ENCODE measurements at regions not wholly inside any gene's neighbourhood (a gene's known extent, or its start where the extent isn't known, plus 50 kb on each side); places are given as distances from the start of the nearest gene placed in this dataset.

- Histone ChIP-seq H3K27me3 (ENCODE audit: insufficient read depth, low read length, poor library complexity, severe bottlenecking) (no peaks in the 10 kb centered on the region), H3K9me2 (replicated peaks; ENCODE audit: low read depth, low read length) (no peaks in the 10 kb centered on the region), H3K79me2 (ENCODE audit: insufficient read depth, low read length) (no peaks in the 10 kb centered on the region), H3F3A (ENCODE audit: low read depth) (peaks cover 7% of the 10 kb centered on the region; the same call in 1 of the 2 replicates), H4K20me1 (ENCODE audit: insufficient read depth, low read length, poor library complexity, severe bottlenecking) (no peaks in the 10 kb centered on the region), H3K9ac (ENCODE audit: low read depth, low read length, poor library complexity, severe bottlenecking) (no peak overlapping the region), H3K4me1 (ENCODE audit: insufficient read depth, low read length, poor library complexity, severe bottlenecking) (peaks cover 52% of the 10 kb centered on the region), H3K4me2 (ENCODE audit: low read depth, low read length, poor library complexity, severe bottlenecking) (no peak overlapping the region), H3K4me3 (ENCODE audit: low read length, poor library complexity, severe bottlenecking) (no peak overlapping the region), H3K9me3 (ENCODE audit: insufficient read depth, low read depth, low read length) (no peaks in the 10 kb centered on the region), H2AFZ (ENCODE audit: low read length) (no peak overlapping the region), H3K36me3 (ENCODE audit: insufficient read depth, low read length) (no peaks in the 10 kb centered on the region)
- TF ChIP-seq CTCF (conservative IDR thresholded peaks at IDR 0.05; ENCODE audit: low read length) (no peak), EZH2phosphoT487 (IDR thresholded peaks at IDR 0.05; ENCODE audit: borderline replicate concordance) (no peak)
Observed at GRCh38 chr3:107951126-107951525, 139.7 kb downstream of the CD47 start.

GRCh38 chr3:107950417-107950816 is 140.4 kb downstream of the CD47 start:
- no peak overlapping the region for H2AFZ ChIP-seq (ENCODE audit: low read length)
- TF ChIP-seq CTCF (conservative IDR thresholded peaks at IDR 0.05; ENCODE audit: low read length), result no peak
- no peak for TF ChIP-seq EZH2phosphoT487 (IDR thresholded peaks at IDR 0.05; ENCODE audit: borderline replicate concordance)
- H3K9ac ChIP-seq (ENCODE audit: low read depth, low read length, poor library complexity, severe bottlenecking), result no peak overlapping the region
- no peaks in the 10 kb centered on the region for H3K9me3 ChIP-seq (ENCODE audit: insufficient read depth, low read depth, low read length)
- no peaks in the 10 kb centered on the region for H3K36me3 ChIP-seq (ENCODE audit: insufficient read depth, low read length)
- H3K4me1 ChIP-seq (ENCODE audit: insufficient read depth, low read length, poor library complexity, severe bottlenecking), result peaks cover 49% of the 10 kb centered on the region
- H3K4me3 ChIP-seq (ENCODE audit: low read length, poor library complexity, severe bottlenecking), result no peak overlapping the region
- peaks cover 7% of the 10 kb centered on the region; the same call in 1 of the 2 replicates for H3F3A ChIP-seq (ENCODE audit: low read depth)
- H3K79me2 ChIP-seq (ENCODE audit: insufficient read depth, low read length), result no peaks in the 10 kb centered on the region
- H4K20me1 ChIP-seq (ENCODE audit: insufficient read depth, low read length, poor library complexity, severe bottlenecking), result no peaks in the 10 kb centered on the region
- no peaks in the 10 kb centered on the region for H3K9me2 ChIP-seq (replicated peaks; ENCODE audit: low read depth, low read length)
- H3K27me3 ChIP-seq (ENCODE audit: insufficient read depth, low read length, poor library complexity, severe bottlenecking), result no peaks in the 10 kb centered on the region
- no peak overlapping the region for H3K4me2 ChIP-seq (ENCODE audit: low read depth, low read length, poor library complexity, severe bottlenecking)

GRCh38 chr3:107949394-107949970 is 141.3 kb downstream of the CD47 start:
- Histone ChIP-seq H3K9me2 (replicated peaks; ENCODE audit: low read depth, low read length) (no peaks in the 10 kb centered on the region), H3K4me1 (ENCODE audit: insufficient read depth, low read length, poor library complexity, severe bottlenecking) (peaks cover 49% of the 10 kb centered on the region), H3K79me2 (ENCODE audit: insufficient read depth, low read length) (no peaks in the 10 kb centered on the region), H3K4me2 (ENCODE audit: low read depth, low read length, poor library complexity, severe bottlenecking) (no peak overlapping the region), H3K36me3 (ENCODE audit: insufficient read depth, low read length) (no peaks in the 10 kb centered on the region), H3K9ac (ENCODE audit: low read depth, low read length, poor library complexity, severe bottlenecking) (no peak overlapping the region), H2AFZ (ENCODE audit: low read length) (no peak overlapping the region), H3F3A (ENCODE audit: low read depth) (peaks cover 3% of the 10 kb centered on the region; the same call in 1 of the 2 replicates), H4K20me1 (ENCODE audit: insufficient read depth, low read length, poor library complexity, severe bottlenecking) (no peaks in the 10 kb centered on the region), H3K27me3 (ENCODE audit: insufficient read depth, low read length, poor library complexity, severe bottlenecking) (no peaks in the 10 kb centered on the region), H3K4me3 (ENCODE audit: low read length, poor library complexity, severe bottlenecking) (no peak overlapping the region), H3K9me3 (ENCODE audit: insufficient read depth, low read depth, low read length) (no peaks in the 10 kb centered on the region)
- TF ChIP-seq EZH2phosphoT487 (IDR thresholded peaks at IDR 0.05; ENCODE audit: borderline replicate concordance) (no peak), CTCF (conservative IDR thresholded peaks at IDR 0.05; ENCODE audit: low read length) (no peak)
